Lung (tissue), 11 donors: ENCODE measurements at regions not wholly inside any gene's neighbourhood (a gene's known extent, or its start where the extent isn't known, plus 50 kb on each side); places are given as distances from the start of the nearest gene placed in this dataset.

ENCODE experiments used
- ATAC-seq: fragments of 200-7000 bp; cut with Tn5 transposase; one replicate; pipeline ENCODE4 v1.9.1; 2020; ENCODE audit warnings: moderate number of reproducible peaks; ENCODE audit not compliant: insufficient read depth, low FRiP score
- DNase-seq, 3 donors: peaks; one replicate each; pipeline ENCODE4 v3.0.0-alpha.2; 2013 to 2017
- H3K27ac ChIP-seq, 2 donors: one replicate each; pipeline ENCODE4 v1.5.1; 2013; ENCODE audit warnings: mild to moderate bottlenecking in 2 of 2, moderate library complexity in 2 of 2, control low read depth in 1 of 2, inconsistent platforms in 1 of 2, low read depth in 1 of 2, low read length in 1 of 2
- H3K27me3 ChIP-seq, 3 donors: one replicate each; pipeline ENCODE4 v1.5.1; 2013; ENCODE audit warnings: low read length in 2 of 3; ENCODE audit not compliant: control insufficient read depth in 3 of 3, insufficient read depth in 3 of 3
- H3K36me3 ChIP-seq, 4 donors: one replicate each; pipeline ENCODE4 v1.5.1; 2013; ENCODE audit warnings: low read length in 4 of 4, mild to moderate bottlenecking in 1 of 4, moderate library complexity in 1 of 4; ENCODE audit not compliant: control insufficient read depth in 4 of 4, insufficient read depth in 4 of 4
- H3K4me1 ChIP-seq, 5 donors: one replicate each; pipeline ENCODE4 v1.5.1; 2013; ENCODE audit warnings: low read length in 5 of 5, mild to moderate bottlenecking in 2 of 5, moderate library complexity in 1 of 5; ENCODE audit not compliant: control insufficient read depth in 5 of 5, insufficient read depth in 5 of 5
- H3K4me3 ChIP-seq: one replicate; pipeline ENCODE4 v1.5.1; 2013; ENCODE audit warnings: mild to moderate bottlenecking, control low read depth, moderate library complexity
- H3K9ac ChIP-seq, 2 donors: one replicate each; pipeline ENCODE4 v1.5.1; 2013; ENCODE audit warnings: low read length in 2 of 2, control low read depth in 1 of 2; ENCODE audit not compliant: insufficient read depth in 1 of 2
- H3K9me3 ChIP-seq, 4 donors: one replicate each; pipeline ENCODE4 v1.5.1; 2013; ENCODE audit warnings: low read length in 3 of 4, mild to moderate bottlenecking in 1 of 4, moderate library complexity in 1 of 4; ENCODE audit not compliant: control insufficient read depth in 4 of 4, insufficient read depth in 3 of 4
- CTCF ChIP-seq: IDR thresholded peaks from 2 replicates; pipeline ENCODE4 v1.5.1; 2012; ENCODE audit warnings: mild to moderate bottlenecking; ENCODE audit errors: control extremely low read depth, extremely low read depth
- WGBS, 2 donors: extraction: QIAGEN DNeasy Blood & Tissue Kit; methylation state at CpG; one replicate each; pipeline ENCODE4 v1.1.7; 2013; 5-methylcytosine and 5-hydroxymethylcytosine counted together
- donor health status: control.
- donor health status: control.
- donor health status: Bipolar disorder and iron deficiency.
- donor health status: healthy.
- donor health status: DM: yes; HTN: yes; CAD: no.

- no peak for TF ChIP-seq CTCF
- WGBS, 2 donors, result 22 to 28% methylated on average over 1 of the region's 1 CpG
- ATAC-seq (no peak), DNase-seq (no peak)
- no peak overlapping the region for H3K9ac ChIP-seq
- H3K4me1 ChIP-seq, result peaks cover 0 to 7% (median 0%) of the 10 kb centered on the region in 5 donors
- no peak overlapping the region for H3K27ac ChIP-seq
- no peak overlapping the region for H3K4me3 ChIP-seq
- no peaks in the 10 kb centered on the region for H3K27me3 ChIP-seq
- peaks cover 0 to 2% (median 0%) of the 10 kb centered on the region in 4 donors for H3K9me3 ChIP-seq
- H3K36me3 ChIP-seq, result no peaks in the 10 kb centered on the region
These were observed 84.1 kb upstream of the ZDHHC17 start for GRCh38 chr12:76679778-76680177.

- peaks cover 0 to 16% (median 5%) of the 10 kb centered on the region in 5 donors for H3K4me1 ChIP-seq
- DNase-seq, result peak in 2 of 3 donors; percentile 17 to 39
- no peak overlapping the region for H3K4me3 ChIP-seq
- H3K9me3 ChIP-seq, result peaks cover 0 to 2% (median 0%) of the 10 kb centered on the region in 4 donors
- ATAC-seq, result no peak
- 75 to 84% methylated on average over 2 of the region's 2 CpGs for WGBS, 2 donors
- TF ChIP-seq CTCF, result no peak
- H3K27ac ChIP-seq, result no peak overlapping the region
- H3K36me3 ChIP-seq, result no peaks in the 10 kb centered on the region
- H3K9ac ChIP-seq, result no peak overlapping the region
- no peaks in the 10 kb centered on the region for H3K27me3 ChIP-seq
These were observed 83.0 kb upstream of the ZDHHC17 start for GRCh38 chr12:76680940-76681339.

- Histone ChIP-seq H3K9me3 (peaks cover 0 to 2% (median 0%) of the 10 kb centered on the region in 4 donors), H3K27me3 (no peaks in the 10 kb centered on the region), H3K9ac (no peak overlapping the region), H3K4me3 (no peak overlapping the region), H3K36me3 (no peaks in the 10 kb centered on the region), H3K27ac (no peak overlapping the region), H3K4me1 (peaks cover 0 to 25% (median 2%) of the 10 kb centered on the region in 5 donors)
- peak; percentile 34 for ATAC-seq
- DNase-seq, result peak; percentile 78 to 95 (median 91)
- TF ChIP-seq CTCF, result no peak
- WGBS, 2 donors, result 3 to 5% methylated on average over 5 of the region's 5 CpGs
These were observed 78.7 kb upstream of the ZDHHC17 start for GRCh38 chr12:76685246-76685678.

GRCh38 chr12:76687981-76688380 lies 75.9 kb upstream of the ZDHHC17 start:
- TF ChIP-seq CTCF, result no peak
- Histone ChIP-seq H3K4me3 (no peak overlapping the region), H3K9ac (no peak overlapping the region), H3K9me3 (no peaks in the 10 kb centered on the region), H3K27me3 (no peaks in the 10 kb centered on the region), H3K27ac (no peak overlapping the region), H3K36me3 (no peaks in the 10 kb centered on the region), H3K4me1 (peaks cover 0 to 25% (median 2%) of the 10 kb centered on the region in 5 donors)
- DNase-seq (peak in 2 of 3 donors; percentile 34 to 59), ATAC-seq (no peak)
- 40 to 41% methylated on average over 3 of the region's 3 CpGs for WGBS, 2 donors
